ENCODE measurements at regions not wholly inside any gene's neighbourhood (a gene's known extent, or its start where the extent isn't known, plus 50 kb on each side); places are given as distances from the start of the nearest gene placed in this dataset.
"Not testable (repeated sequence)": the region's sequence is repeated elsewhere in the genome, so short reads cannot be mapped to it uniquely, and the experiment has no call there.

- no peak for TF ChIP-seq CTCF (IDR thresholded peaks at IDR 0.05; ENCODE audit: insufficient read depth, low read length, missing control alignments)
- ChIA-PET CTCF (no interaction called here), POLR2A (no interaction called here)
- no peak overlapping the region for H3K4me3 ChIP-seq (ENCODE audit: low read depth, low read length)
- DNase-seq (ENCODE audit: low read depth, low spot score): no peak
These were observed 77.7 kb upstream of the SPEF2 start for GRCh38 chr5:35540002-35540401.

- POLR2A ChIA-PET: no interaction called here
- no peak for DNase-seq (ENCODE audit: low read depth, low spot score)
- no peak for TF ChIP-seq CTCF (IDR thresholded peaks at IDR 0.05; ENCODE audit: insufficient read depth, low read length, missing control alignments)
- CTCF ChIA-PET: no interaction called here
- no peak overlapping the region for H3K4me3 ChIP-seq (ENCODE audit: low read depth, low read length)
These were observed 79.3 kb upstream of the SPEF2 start for GRCh38 chr5:35538198-35538931.

- no peak for TF ChIP-seq CTCF (IDR thresholded peaks at IDR 0.05; ENCODE audit: insufficient read depth, low read length, missing control alignments)
- no peak for DNase-seq (ENCODE audit: low read depth, low spot score)
- CTCF ChIA-PET: no interaction called here
- POLR2A ChIA-PET: no interaction called here
- H3K4me3 ChIP-seq (ENCODE audit: low read depth, low read length): no peak overlapping the region
These were observed 84.5 kb upstream of the SPEF2 start for GRCh38 chr5:35533156-35533555.

GRCh38 chr5:35531553-35531952, 86.1 kb upstream of the SPEF2 start:
- DNase-seq (ENCODE audit: low read depth, low spot score); CTCF ChIA-PET; H3K4me3 ChIP-seq (ENCODE audit: low read depth, low read length); POLR2A ChIA-PET: not testable (repeated sequence)

GRCh38 chr5:35518104-35518503, 99.6 kb upstream of the SPEF2 start:
- no peak overlapping the region for H3K4me3 ChIP-seq (ENCODE audit: low read depth, low read length)
- ChIA-PET POLR2A (no interaction called here), CTCF (no interaction called here)
- no peak for DNase-seq (ENCODE audit: low read depth, low spot score)
- no peak for TF ChIP-seq CTCF (IDR thresholded peaks at IDR 0.05; ENCODE audit: insufficient read depth, low read length, missing control alignments)

GRCh38 chr5:35516271-35516670, 101.4 kb upstream of the SPEF2 start:
- CTCF ChIA-PET: no interaction called here
- no peak for DNase-seq (ENCODE audit: low read depth, low spot score)
- no peak overlapping the region for H3K4me3 ChIP-seq (ENCODE audit: low read depth, low read length)
- POLR2A ChIA-PET: no interaction called here
- TF ChIP-seq CTCF (IDR thresholded peaks at IDR 0.05; ENCODE audit: insufficient read depth, low read length, missing control alignments): no peak

GRCh38 chr5:35513612-35514011, 104.1 kb upstream of the SPEF2 start:
- ChIA-PET CTCF (no interaction called here), POLR2A (no interaction called here)
- TF ChIP-seq CTCF (IDR thresholded peaks at IDR 0.05; ENCODE audit: insufficient read depth, low read length, missing control alignments): no peak

More at GRCh38 chr5:35513612-35514011, 104.1 kb upstream of the SPEF2 start:
- no peak for DNase-seq (ENCODE audit: low read depth, low spot score)
- no peak overlapping the region for H3K4me3 ChIP-seq (ENCODE audit: low read depth, low read length)

All from AG04449 (cell line).